T follicular helper cell (primary cell): ENCODE measurements at regions not wholly inside any gene's neighbourhood (a gene's known extent, or its start where the extent isn't known, plus 50 kb on each side); places are given as distances from the start of the nearest gene placed in this dataset.
"Not testable (repeated sequence)": the region's sequence is repeated elsewhere in the genome, so short reads cannot be mapped to it uniquely, and the experiment has no call there.

ENCODE experiments used
- DNase-seq: peaks from one replicate; pipeline ENCODE4 v3.0.0-alpha.2; 2020; ENCODE audit warnings: low read depth

DNA sequence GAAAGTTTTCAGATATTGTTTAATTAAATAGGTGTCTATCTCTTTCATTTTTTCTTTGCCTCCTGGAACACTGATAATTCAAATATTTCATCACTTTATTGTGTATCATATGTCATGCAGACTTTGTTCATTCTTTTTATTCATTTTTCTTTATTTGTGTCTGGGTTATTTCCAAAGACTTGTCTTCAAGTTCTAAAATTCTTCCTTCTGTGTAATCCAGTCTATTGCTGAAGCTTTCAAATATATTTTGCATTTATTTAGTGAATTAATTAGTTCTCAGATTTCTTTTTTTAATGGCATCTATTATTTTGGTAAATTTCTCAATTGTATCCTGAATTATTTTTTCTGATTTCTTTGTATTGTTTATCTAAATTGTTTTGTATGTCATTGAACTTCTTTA, 70.1 kb downstream of the ZNF330 start:
- no peak for DNase-seq

DNA sequence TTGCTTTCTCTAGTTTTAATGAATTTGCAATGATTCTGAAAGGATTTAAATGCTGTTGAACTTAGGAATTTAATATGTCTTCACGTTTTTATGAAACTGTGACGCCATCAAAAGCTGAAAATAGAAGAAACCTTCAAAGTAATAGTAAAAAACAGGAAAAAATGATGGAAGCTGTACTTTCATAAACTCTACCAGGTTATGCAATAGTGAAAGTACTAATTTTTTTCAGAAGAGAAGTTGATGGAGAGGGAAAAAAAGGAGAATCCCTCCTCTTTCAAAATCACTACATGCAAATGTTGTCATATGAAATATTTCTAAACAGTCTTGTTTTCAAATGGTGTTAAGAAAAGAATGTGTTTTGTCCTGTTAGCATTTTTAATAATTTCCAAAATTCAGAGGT, 73.6 kb downstream of the ZNF330 start:
- no peak for DNase-seq

DNA sequence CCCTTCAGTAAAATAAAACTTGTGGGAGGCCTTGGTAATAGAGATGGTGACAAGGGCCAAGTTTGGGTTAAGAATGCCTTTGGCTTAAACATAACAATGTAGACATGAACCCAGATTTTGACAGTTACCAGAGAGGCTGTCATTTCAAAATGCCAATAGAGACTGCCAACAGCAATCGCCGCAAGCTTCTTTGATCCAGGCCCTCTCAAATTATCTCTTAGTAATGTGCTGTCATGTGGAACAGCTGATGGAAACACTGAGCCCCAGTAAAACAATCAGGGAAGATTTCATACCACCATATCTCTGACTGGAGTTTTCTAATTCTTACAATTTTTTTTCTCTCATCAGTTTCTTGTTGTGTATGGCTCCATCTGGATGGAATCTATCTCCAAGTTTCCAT, 80.5 kb downstream of the ZNF330 start:
- DNase-seq: no peak

DNA sequence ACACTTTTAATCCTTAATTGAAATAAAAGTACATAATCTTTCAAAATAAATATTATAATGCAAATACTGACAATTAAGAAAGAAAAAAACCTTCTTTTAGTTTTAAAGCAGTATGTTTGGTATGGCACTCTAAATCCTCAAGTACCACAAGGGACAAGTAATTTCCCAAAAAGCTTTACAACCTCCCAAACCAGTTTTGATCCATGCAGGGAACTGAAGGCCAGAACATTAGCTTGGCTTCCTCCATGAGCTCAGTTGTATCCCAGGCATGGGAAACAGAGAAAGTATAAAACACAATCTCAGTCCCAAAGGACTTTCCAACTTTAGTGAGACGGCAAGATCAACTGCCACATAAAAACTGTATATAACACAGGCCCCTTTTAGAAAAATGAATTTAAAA, 82.2 kb downstream of the ZNF330 start:
- DNase-seq: no peak

DNA sequence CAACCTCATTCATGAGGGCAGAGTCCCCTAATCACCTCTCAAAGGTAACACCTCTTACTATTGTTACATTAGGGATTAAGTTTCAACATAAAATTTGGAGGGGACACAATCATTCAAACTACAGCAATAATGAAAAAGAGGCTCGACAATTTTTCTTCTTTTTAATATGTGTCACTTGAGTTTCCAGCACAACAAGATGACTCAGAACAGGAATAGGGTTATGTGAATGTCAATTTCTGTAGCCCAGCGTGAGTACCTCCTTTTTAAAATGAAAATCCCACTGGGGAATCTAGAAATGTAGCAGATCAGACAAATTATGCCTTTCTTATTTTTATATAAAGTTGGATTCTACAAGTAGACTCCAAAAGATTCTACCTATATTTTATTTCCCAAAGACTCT, 83.7 kb downstream of the ZNF330 start:
- DNase-seq: no peak

DNA sequence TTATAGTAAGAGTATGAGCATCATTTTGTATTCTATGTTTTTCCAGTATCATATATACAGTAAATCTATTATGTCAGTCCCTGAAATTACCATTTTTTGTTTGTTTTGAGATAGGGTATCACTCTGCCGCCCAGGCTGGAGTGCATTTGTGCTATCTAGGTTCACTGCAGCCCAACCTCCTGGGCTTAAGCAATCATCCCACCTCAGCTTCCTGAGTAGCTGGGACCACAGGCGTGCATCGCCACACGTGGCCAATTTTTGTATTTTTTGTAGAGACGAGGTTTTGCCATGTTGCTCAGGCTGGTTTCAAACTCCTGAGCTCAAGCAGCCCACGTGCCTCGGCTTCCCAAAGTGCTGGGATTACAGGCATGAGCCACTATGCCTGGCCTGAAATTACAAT, 85.6 kb downstream of the ZNF330 start:
- DNase-seq: no peak

DNA sequence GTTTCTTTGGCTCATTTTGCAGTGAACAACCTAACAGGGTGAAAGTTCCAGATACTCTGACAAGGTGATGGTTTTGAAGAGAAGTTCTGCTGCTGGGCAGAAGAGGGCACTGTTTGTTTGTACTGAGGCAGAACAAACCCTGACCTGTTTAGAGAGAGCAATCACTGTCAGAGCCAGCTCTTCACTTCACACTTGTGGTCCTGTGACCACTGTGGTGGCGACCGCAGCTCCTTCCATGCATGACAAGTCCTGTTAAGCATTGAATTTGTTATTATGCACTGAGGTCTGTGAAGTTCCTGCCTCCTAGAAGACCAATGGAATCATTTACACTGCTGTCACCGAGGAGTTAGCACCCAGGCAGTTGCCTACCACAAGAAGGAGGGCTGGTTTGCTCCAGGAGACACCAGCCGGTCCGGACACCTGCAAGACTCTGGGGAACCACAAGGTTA, 86.6 kb downstream of the ZNF330 start:
- DNase-seq: peak; percentile 25

DNA sequence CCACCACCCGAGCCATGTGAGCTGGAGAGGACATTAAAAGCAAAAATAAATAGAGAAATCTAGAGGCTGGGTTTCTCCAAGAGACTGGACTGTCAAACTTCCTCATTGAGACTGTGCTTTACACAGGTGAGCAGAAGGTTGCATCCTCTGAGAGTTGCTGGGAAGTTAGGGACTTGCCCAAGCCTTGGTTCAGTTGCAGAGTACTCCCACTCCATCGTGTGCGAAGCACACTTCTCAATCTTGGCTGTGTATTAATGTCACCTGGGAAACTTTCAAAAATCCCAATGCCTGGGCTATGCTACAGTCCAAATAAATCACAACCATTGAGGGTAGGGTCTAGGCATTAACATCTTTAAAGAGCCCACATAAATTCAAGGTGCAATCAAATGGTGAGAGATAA, 89.2 kb downstream of the ZNF330 start:
- DNase-seq: no peak

DNA sequence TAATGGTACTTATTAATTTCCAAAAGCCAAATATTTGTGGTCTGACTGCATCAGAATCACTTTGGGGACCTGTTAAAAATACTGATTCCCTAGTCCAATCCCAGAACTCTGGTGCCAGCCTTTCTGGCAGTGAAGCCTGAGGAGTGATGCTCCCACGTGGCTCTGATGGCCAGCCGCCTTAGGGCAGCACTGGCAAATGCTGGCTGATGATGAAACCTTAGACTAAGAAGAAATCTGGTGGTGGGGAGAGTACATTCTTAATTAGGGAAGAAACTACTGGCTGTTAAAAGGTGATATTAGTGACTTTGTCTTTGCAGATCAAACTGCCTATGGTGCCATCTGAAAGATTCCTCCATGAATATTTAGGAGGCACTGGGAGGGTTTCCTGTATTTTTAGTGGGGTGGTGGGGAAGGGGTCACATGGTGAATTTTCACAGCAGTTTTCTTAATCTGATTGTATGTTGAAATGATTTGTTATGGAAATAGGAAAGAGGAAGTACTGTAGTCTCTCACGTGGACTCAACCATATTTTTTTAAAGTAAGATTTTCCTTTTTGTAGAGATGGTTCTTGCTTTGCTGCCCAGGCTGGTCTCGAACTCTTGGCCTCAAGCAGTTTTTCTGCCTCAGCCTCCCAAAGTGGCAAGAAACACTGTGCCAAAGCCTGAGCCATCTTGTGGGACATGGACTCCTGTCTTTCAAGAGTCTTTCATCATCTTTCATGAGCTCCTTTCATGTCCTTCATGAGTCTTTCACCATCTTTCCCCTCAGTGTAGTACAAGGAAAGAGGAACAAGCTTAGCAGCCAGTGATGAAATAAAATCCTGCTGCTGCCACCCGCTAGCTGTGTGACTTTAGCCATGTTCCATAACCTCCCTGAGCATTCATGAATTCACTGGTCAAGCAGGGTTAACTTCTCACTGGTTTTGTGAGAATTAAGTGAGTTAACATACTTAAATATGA, 90.8 kb downstream of the ZNF330 start:
- DNase-seq: no peak

DNA sequence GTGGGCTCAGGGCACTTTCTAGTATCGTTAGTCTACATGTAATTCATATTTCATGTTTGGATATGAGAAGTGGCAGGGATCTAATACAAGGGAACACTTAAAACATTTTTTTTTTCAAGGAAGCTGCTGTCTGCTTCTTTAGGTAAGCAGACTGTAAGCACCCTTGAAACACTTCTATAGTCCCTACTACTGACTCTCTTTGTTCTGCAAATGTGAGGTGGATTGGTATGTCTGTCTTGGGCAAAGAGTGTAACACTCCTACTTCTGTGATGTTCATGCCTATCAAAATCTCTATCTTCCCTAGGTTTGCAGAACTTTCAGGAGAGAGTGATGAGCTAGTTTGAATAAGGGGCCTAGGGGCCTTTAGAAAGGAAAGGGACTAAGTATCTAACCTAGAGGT, 93.9 kb downstream of the ZNF330 start:
- no peak for DNase-seq

DNA sequence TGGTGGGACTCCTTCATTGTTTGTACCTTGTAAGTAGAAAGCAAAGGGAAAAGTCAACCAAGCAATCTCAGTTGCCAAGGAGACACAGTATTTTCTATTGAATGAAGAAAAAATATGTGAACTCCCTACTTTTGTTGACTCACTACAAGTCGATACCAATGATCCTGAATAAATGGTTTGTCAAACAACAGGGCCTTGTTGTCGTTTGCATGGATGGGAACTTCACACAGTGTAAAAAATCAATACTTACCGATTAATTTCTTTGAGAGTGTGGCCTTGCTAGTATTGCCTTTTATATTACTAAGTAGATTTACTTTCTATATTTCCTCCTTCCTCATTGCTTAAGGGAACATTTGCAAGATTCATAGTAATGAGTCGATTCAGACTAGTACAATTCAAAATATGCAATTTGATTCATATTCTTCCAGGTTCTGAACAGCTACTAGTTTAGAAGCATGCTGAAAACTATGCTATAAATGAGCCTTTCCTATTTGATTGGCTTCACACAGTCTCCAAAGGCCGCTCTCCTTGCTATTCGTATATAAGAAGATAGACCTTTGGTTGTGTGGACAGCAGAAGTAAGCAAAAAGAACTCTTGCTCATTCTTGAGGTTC, 108.0 kb downstream of the ZNF330 start:
- no peak for DNase-seq

DNA sequence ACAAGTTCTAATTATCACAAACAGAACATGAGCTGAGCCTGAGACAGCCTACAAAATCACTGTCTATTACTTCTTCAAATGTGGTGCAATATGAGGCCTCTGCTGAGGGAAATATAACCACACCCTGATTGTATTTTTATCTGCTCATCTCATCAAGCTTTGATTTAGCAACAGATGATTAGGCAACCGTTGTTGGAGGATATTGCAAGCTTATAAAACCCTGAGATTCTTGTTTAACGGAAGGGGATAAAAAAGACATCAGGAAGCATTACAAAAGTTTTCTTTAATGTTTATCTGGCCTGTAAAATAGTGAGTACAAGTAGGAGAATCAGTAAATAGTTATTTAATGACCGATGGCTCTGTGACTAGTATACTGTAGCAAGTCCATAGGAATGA, 108.5 kb downstream of the ZNF330 start:
- no peak for DNase-seq

DNA sequence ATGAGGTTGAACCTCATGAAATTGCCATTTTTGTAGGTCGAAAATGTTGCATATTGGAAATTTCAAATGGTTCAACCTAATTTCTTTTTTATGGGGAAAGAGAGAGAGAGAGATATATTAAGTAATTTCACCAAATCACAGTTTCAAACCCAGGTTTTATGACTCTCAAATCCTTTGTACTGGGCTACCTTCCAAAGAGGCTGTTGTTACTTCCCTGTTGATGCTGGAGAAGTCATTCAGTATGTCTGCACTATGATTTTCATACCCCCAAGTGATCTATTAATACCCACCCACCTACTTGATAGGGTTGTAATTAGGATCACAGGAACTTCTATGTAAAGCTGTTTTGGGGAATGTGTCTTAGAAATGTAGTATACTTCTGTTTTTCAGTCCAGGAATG, 109.9 kb downstream of the ZNF330 start:
- no peak for DNase-seq

DNA sequence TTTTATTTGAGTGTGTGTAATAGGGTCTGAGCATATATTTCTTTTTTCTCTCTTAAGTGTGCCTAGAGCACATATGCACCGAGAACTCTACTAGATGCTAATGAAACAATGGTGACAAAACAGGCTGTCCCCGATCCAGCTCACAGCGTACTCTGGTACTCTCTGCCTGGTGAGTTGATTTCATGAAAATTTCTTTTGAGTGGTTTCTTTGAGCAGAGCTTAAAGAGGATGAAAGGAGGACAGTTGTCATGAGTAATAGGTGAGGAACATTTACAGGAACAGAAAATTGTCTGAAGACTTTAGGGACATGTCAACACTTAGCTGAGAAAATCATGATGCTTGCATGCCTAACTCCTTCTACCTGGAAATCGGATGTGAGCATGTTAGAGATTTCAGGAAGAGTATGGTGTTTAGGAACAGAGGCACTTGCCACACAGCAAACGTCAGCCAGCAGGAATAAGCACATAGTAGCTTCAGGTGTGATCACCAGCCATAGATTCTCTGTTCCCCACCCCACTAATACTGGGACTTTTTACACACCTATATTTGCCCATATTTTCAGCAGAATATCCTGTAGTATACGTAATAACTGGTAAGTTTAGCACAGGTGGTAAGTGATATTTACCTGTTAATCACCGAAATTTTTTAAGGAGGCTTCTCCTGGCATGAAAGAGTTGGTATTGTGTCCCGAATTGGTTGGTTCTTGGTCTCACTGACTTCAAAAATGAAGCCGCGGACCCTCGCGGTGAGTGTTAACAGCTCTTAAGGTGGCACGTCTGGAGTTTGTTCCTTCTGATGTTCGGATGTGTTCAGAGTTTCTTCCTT, 111.1 kb downstream of the ZNF330 start:
- no peak for DNase-seq

DNA sequence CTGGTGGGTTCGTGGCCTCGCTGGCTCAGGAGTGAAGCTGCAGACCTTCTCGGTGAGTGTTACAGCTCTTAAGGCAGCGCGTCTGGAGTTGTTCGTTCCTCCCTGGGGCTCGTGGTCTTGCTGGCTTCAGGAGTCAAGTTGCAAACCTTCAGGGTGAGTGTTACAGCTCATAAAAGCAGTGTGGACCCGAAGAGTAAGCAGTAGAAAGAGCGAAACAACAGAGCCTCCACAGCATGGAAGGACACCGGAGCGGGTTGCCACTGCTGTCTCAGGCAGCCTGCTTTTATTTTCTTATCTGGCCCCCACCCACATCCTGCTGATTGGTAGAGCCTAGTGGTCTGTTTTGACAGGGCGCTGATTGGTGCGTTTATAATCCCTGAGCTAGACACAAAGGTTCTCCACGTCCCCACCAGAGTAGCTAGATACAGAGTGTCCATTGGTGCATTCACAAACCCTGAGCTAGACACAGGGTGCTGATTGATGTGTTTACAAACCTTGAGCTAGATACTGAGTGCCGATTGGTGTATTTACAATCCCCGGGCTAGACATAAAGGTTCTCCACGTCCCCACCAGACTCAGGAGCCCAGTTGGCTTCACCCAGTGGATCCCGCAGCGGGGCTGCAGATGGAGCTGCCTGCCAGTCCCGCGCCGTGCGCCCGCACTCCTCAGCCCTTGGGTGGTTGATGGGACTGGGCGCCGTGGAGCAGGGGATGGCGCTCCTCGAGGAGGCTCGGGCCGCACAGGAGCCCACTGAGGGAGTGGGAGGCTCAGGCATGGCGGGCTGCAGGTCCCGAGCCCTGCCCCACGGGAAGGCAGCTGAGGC, 111.9 kb downstream of the ZNF330 start:
- not testable (repeated sequence) for DNase-seq

DNA sequence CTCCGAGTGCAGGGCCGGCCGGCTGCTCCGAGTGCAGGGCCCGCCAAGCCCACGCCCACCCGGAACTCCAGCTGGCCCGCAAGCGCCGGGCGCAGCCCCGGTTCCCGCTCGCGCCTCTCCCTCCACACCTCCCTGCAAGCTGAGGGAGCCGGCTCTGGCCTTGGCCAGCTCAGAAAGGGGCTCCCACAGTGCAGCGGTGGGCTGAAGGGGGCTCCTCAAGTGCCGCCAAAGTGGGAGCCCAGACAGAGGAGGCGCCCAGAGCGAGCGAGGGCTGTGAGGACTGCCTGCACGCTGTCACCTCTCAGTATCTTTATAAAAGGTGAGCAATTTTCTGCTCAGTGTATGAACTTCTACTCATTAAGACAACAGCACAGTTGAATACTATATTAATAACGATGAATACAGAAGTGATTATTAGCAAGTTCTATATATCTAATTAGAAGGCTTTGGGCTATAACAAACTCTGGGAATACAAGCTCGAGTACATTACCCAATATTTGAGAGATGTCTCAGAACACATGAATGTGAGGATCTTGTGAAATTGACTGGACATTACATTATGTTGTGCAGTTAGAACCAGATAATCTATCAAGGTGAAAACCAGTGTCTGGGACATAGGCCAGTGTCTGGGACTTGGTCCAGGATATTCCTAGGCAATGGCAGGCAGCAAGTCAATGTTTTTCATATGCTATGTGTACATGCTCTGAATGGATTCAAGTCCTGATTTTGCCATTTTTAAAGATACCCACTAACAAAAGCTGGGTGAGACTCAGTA, 112.9 kb downstream of the ZNF330 start:
- DNase-seq: not testable (repeated sequence)

DNA sequence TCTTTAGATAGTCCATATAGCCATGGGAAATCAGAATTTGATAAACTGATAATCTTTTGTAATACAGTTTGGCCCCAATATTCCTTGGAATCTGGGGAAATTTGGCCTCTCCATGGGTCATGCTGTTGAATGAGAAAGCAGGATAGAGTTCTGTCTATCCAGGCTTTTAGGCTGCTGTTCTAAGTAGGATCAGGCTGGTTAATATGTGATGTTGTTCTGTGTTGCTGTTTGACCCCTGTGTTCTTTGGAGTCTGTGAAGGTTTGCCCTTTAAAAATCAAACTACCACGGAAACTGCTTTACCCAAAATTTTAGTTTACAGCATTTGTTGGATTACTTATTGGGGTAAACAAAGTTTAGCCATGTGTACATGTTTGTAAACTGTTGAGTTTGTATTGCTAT, 114.5 kb downstream of the ZNF330 start:
- DNase-seq: no peak

DNA sequence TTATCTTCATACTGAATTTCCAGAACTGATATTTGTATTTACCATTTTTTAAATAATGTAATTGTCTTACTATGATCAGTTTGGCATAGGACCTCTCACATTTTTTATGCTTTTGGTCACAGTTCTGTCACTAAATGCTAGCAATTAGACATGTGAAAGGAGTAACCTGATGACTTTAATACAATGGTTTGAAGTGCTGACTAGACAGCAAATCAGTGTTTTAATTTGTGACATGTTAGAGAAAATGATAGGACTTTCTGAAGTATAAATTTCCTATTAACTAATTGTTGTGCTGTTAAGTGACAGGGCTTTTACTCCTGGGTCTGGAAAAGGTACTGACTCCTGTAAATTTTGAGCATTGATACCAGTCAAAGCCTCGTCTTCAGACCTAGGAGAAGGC, 117.5 kb downstream of the ZNF330 start:
- no peak for DNase-seq

DNA sequence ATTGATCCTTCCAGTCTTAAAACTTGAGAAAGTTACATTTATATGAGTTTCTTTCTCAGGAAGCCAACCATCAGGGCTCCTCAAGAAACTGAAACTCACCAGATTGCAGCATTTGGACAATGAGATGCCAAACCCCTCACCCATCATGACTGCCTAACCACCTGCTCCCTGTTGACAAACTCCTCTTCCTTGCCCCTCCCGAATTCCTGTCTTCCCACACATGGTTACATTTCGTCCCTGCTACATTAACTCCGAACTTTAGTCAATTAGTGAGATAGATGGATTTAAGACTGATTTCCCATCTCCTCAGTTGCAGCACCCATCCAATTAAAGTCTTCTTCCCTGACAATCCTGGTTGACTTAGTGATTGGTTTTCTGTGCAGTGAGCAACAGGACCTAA, 118.7 kb downstream of the ZNF330 start:
- DNase-seq: no peak

DNA sequence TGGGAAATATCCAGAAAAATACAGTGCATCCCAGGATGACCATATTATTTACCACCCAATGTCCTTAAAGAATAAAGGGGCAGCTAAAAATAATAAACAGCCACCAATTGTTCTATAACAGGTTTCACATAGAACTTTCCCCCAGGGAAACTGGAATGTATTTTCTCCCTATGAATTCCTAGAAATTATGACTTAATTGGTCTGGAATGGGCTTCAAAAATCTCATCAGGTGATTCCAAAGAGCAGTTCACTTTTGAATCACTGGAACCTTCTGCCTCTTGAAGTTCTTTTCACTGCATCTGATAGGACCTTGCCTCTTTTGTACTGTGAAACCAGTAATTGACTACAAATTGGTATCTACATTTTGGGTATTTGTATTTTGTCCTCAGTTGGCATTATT, 119.3 kb downstream of the ZNF330 start:
- no peak for DNase-seq

DNA sequence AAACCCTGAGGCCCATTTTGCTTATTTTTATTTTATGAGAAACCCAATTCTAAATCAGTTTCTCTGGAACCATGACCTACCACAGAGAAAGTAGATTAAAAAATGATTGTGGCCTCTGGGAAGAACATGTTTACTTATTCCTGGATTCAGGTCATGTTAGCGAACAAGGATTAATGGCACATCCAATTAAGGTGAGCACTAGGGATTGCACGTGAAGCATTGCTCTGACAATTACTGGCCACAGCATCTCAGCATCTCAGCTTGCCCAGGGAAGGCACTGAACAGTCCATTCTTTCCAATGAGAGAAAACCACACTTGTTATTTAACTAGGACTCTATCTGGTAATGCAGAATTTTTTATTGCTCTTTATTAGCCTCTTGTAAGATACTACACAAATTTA, 119.8 kb downstream of the ZNF330 start:
- DNase-seq: no peak
